GM19438 (cell line): ENCODE measurements at regions not wholly inside any gene's neighbourhood (a gene's known extent, or its start where the extent isn't known, plus 50 kb on each side); places are given as distances from the start of the nearest gene placed in this dataset.
A peak's percentile ranks its signal among the peaks of the same experiment; 100 is the strongest.

ENCODE experiments used
- ATAC-seq: cut with Tn5 transposase; IDR thresholded peaks from one replicate; pipeline ENCODE4 v1.9.1; 2021; ENCODE audit warnings: low read depth; ENCODE audit not compliant: unreplicated experiment

DNA sequence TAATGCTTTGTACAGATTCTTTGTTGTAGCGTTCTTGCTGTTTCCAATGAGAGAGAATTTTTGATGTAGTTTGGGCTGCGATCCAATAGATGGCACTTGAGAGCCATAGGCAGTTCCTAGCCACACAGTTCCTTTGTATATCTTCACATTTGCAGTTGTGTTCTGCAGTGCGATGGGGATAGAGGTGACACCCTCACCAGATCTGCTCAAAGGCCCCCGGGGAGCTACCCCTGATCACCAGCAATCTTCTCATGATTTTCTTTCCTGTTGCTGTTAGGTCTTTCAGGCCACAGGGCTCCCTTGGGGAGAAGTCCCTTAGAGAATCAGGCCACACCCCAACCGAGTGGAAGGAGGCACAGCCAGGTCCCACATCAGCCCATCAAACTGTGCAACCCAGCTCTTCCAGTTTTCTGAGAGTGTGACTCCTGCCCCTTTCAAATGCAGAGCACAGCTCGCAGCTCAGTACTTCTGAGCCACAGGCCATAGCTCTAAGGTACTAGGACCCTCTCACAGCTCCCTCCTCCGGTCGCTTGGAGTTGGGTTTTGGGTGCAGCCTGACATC is 353.7 kb downstream of the SLCO4C1 start:
- peak; percentile 84 for ATAC-seq

DNA sequence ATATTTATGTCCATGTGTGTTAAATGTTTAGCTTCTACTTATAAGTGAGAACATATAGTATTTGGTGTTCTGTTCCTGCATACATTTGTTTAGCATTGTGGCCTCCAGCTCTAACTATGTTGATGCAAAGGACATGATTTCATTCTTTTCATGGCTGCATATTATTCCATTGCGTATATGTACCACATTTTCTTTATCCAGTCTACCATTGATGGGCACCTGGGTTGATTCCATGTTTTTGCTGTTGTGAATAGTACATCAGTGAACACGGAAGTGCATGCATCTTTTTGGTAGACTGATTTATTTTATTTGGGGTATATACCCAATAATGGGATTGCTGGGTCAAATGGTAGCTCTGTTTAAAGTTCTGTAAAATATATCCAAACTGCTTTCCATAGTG is 359.0 kb downstream of the SLCO4C1 start:
- ATAC-seq: no peak

DNA sequence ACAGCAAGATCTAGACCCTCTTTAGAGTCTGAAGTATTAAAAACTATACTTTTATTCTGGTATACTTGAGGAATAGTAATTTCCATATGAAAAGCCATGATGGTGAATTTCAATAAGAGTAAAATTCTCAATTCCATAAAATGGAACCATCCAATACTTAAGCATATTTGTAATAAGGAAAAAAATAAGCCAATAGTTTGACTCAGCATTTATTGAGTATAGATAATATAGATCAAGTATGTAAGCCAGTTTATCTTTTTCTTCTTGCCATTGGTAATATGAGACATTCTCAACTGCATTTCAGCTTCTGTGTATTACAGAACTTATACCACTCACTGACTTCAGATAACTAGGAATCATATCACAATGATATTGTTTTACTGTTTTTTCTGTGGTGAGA is 361.0 kb downstream of the SLCO4C1 start:
- no peak for ATAC-seq

DNA sequence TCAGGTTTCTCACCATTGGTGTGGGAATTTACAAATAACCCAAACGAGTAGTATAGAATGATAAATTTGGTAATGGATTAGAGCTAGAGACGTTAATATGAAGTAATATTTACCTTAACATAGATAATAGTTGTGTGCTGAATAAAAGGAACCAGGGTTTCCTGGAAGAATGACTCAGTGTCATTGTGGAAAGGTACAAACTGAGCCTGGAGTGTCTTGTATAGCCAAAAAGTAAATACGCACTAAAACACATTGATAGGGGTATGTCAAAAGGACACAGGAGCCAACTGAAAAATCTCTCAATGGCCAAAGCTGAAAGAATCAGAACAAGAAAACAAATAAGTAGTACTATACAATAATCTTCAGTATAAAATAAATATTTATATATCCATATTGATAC is 363.5 kb downstream of the SLCO4C1 start:
- ATAC-seq: no peak

DNA sequence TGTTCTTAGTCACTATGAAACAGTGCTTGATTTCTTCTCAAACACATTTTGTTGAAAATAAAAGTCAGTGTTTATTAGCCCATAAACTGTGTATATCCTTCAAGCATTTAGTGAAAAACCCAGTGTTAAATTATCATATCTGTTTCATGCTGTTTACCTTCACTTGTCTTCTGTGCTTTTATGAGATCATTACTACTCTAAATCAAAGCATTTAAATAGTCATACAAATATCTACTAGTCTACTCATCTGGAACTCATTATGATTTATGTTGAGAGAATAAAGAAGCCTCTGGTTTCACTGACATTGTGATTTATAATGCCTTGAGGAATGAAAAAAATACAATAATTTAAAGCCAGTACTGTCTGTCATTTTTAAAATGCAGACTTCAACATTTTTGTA is 366.5 kb downstream of the SLCO4C1 start:
- no peak for ATAC-seq

DNA sequence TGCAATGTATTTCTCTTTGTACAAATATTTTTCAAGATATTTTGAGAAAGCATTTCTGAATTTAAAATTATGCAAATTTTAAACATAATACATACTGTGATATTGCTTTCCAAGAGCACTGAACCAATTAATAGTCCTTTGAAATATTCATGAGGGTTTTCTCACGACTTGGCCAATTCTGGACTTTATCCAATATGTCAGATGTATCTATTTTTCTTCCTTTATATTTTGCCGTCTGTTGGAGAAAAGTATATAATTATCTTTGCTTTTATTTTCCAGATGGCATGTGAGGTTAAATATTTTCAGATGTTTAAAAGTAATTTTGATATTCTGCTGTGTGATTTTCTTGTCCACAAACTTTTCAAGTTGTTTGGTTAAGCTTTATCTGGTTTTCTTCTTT is 378.9 kb downstream of the SLCO4C1 start:
- ATAC-seq: no peak

DNA sequence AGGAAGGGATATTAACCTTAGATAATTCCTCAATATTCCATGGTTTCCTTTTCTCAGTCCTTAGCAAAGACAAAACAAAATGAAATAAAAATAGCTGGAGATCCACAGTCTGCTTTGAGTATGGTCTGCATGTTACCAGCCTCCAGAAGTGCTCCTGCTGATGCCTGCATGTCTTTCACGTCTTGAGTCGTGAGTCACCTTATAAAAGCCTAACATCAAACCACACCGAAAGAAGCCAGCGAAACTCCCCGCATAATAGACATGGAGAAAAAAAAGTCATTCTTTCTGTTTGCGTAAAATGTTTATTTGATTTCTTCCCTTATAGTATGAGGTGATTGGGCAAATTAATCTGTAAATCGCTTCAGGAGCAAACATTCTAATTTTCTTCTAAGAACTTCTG is 380.5 kb downstream of the SLCO4C1 start:
- no peak for ATAC-seq

DNA sequence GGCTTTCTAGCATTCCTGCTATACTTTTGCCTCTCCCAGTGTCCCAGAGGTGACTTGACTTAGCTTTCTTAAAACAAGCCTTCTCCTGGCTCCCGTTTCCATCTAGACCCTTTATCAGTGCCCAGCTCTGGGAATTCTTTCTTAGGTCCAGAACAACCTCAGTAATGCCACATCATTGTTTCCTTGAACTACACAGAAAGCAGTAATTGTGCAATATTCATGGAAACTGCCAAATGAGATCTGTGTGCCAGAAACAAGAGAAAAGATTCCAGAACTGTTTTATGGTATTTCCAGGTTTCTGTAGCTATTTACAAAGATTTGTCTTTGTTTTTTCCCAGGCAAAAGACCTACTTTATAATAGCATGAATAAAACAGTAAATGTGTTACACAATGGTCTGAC is 391.3 kb downstream of the SLCO4C1 start:
- ATAC-seq: no peak

DNA sequence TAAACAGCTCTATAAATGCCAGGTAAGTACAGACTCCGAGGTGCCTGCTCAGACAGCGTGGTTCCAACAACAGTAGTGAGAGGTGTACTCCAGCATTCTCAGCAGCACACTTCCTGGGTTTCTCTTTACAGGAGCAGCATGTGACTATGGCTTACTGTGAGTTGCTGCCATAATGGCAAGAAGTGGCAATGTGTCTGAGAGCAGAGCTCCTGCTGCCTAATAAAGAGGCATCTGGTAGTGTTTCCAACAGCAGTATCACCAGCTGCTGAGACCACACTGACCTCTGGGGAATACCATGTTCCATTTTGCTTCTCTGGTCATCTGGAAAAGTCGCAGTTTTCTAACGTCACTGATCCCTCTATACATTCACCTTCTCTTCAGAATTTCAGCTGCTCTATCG is 398.2 kb downstream of the SLCO4C1 start:
- no peak for ATAC-seq

DNA sequence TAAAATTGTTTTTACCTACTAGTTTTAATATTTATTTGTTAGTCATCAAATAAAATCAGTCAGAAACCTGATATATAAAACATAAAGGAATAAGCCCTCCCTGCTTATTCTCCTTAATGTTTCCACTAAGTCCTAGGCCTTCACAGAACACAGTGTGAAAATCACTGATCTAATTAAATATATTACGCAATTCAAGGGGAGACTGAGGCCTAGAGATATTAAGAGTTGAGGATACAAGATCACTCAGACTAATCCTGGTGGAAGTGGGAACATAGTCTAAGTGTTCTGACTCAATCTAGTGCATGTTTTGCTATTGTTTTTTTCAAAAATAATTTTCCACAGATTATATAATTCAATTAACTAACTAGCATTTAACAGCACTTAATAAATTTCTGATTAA is 401.1 kb downstream of the SLCO4C1 start:
- no peak for ATAC-seq

DNA sequence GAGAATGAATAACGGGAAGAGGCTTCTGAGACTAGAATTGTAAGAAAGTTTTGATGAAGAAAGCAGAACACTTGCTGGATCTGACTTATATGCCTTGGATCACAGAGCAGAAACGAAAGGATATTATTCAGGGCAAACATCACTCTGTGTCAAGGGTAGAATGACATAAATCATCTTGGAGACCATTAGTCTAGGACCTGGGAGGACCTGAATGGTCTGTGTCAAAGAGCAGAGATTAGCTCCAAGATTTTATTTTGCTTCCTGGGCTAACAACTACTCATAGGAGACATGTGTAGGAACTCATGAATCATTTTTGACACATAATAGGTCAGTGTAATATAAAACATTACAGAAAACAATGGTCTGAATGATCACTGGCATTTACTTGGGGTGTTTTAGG is 417.9 kb downstream of the SLCO4C1 start:
- no peak for ATAC-seq

DNA sequence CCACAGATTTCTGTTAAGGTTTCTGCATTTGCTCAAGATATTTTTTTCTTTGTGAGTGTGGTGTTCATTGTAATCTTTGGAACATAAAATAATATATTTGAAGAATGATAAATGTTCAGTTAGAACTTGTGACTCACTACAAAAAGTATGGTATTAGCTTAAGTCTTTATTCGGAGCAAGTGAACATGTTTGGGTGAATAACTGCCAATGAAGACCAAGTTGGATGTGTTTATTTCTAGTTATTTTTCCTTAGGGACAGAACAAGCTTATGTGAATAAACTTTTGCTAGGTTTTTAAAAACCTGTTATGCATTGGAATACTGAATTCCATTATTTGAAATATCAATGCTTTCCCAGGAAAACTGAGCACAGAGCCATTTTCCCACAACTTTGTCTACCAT is 418.6 kb downstream of the SLCO4C1 start:
- no peak for ATAC-seq

DNA sequence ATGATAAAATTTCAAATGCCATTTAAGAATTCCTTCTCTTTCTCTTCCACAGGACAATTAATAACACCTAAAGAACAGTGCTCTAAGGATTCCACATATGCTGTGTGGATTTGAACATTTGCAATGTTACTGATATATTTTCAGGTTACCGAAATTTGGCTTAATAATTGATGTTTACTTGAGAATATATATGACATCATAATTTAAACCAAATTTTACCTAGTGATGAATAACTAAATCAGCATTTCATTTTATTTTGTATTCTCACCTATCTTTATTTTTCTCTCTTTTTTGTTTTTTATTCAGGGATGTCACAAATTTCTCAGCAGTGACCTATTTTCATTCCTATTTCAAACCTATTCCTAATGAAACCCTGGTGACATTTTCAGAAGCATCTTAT is 429.6 kb downstream of the SLCO4C1 start:
- no peak for ATAC-seq

DNA sequence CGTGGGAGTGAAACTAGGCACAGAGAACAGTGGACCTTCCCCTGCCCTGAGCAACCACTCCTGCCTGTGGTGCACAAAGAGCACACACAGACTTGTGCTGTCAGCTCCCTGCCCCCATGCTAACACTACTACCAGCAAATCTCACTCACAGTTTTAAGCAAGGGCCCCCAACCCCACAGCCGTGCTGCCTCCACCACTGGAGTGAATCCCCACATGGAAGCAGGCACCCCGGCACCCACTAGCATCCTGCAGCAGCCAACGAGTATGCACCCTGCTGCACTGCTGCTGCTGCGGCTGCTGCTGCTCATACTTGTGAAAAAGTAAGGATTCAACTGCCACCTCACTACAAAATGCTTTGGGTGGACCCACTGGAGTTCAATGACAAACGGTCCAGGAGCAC is 435.5 kb downstream of the SLCO4C1 start:
- ATAC-seq: no peak

DNA sequence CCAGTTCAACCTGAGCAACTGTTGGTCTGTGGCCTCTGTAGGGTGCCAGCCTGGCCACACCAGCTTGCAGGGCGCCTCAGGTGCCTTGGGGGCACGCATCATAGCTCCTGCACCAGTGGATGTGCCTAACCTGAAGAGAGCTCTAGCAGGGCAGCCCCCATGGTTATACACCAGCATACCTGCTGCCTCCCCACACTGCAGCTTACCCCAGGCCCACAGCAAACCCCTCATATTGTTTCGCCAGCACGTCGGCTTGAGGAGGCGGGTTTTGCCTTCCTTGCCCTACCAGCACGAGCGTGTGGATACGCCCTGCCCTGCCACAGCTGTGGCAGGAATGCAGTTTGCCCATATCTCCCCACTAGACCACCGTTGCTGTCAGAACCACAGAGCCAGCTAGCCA is 435.9 kb downstream of the SLCO4C1 start:
- ATAC-seq: no peak

DNA sequence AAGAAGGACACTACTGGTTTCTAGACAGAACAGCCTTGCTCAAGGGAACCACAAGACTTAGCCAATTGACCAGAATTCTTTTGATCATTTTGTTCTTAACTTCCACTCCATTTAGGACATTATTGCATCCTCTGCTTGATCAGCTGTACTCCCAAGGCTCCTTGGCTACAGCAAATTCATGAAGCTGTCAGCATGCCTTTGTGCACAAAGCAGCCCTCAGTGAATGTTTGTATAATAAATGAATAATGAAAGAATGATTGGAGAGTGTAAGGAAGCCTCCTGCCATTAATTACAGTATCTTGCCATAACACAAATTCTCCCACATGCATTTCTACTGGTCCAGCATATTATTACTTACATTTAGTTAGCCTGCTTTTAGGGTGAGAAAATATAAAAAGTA is 449.6 kb downstream of the SLCO4C1 start:
- no peak for ATAC-seq

DNA sequence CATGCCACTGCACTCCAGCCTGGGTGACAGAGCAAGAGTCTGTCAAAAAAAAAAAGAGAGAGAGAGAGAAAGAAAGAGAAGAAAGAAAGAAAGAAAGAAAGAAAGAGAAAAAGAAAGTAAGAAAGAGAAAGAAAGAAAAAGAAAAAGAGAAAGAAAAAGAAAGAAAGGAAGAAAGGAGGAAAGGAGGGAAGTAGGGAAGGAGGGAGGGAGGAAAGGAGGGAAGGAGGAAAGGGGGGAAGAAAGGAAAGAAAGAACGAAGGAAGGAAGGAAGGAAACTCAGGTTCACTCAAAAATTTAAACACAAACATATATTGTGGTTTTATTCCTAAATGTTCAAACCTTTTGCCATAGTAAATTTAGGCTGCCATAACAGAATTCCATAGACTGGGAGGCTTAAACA is 453.0 kb downstream of the SLCO4C1 start:
- ATAC-seq: no peak

DNA sequence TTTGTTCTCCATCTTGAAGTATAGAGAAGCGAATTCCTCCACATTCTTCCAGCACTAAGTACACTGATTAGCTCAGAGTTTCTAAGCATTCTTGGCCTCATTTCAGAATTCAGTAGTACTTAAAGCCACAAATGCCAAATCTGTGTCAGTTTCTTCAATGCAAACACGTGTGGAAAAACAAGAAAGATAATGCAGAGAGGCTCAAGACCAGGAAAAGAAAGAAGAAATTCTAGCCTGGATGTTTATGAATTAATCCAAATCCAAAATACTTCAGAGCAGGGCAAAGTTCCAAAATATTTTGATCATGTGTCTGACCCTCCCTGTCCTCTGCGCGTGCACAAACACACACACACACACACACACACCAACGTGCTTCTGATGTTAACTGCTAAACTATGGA is 457.6 kb downstream of the SLCO4C1 start:
- no peak for ATAC-seq

DNA sequence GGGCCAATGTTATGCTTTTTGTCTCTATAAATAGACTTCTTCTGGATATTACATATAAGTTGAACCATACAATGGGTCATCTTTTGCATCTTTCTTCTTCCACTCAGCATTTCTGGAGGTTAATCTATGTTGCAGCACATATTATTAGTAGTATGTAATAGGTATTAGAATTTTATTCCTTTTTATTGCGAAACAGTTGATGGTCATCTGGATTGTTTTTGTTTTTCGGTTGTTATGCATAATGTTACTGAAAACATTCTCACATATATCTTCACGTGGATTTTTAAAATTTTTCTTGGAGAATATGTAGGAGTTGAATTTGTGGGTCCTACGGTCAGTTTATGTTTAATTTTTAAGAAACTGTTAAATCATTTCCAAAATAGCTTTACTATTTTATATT is 466.8 kb downstream of the SLCO4C1 start:
- ATAC-seq: no peak

DNA sequence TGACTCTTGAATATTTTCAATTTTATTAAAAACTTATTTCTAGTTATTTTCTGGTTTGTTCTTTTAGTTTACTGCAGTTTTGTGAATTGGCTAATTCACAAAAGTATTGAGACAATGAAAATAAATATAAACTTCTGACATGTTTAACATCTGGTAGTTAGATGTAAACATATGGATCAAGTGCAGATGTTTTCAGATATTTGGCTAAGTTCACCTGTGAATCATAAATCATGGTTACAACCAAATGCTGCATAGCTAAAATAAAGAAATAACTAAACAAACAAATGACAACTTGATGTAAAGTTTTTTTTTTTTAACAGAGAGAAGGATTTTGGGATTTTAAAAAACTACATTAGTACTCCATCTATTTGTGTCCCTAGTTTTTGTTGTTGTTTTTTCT is 484.6 kb downstream of the SLCO4C1 start:
- ATAC-seq: no peak

DNA sequence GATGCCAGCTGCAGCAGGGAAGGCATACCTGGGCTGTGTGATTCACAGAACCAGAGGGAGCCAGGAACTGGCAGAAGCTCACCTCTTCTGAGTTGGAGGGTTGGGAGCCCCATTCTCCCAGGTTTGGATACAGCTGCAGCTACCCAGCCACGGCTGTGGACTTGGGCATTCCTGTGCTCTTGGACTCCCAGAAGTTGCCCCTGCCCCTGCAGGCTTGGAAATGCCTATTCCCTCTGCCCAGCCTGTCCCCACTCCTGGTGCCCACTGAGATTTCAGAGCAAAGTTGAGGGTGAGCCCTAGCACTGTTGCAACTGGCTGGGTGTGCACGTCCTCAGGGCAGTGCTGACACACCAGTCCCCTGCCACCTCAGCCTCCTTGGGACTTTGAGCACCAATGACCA is 489.7 kb downstream of the SLCO4C1 start:
- ATAC-seq: no peak

DNA sequence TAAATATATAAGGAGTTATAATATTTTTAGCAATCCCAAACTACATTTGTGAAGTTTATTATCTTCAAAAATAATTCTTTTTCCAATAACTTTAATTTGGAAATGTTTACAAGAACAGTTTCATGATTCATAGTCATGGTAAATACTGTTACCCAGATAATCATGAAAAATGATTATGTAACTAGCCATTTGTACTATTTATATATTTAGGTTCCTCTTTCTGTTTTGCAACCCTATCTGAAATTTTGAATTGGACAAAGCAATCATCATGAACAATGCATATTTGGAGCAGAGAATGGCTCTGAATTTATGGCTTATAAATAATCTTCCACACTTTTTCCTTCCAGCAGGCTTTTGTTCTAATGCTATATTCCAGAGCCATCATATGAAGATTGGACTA is 499.7 kb downstream of the SLCO4C1 start:
- ATAC-seq: no peak

DNA sequence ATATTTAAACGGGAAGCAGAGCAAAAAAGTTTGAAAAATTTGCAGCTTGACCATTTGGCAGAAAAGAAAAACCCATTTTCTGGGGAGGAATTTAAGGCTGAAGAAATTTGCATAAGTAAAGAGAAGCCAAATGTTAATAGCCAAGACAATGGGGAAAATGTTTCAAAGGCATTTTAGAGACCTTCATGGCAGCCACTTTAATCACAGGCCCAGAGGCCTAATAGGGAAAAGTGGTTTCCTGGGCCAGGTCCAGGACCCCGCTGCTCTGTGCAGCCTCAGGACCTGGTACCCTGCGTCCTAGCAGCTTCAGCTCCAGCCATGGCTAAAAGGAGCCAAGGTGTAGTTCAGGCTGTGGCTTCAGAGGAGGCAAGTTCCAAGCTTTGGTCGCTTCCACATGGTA is 507.3 kb downstream of the SLCO4C1 start:
- no peak for ATAC-seq
